CD14-positive monocyte (primary cell): ENCODE measurements at regions not wholly inside any gene's neighbourhood (a gene's known extent, or its start where the extent isn't known, plus 50 kb on each side); places are given as distances from the start of the nearest gene placed in this dataset.

Experiments used
- DNase-seq, 3 donors: peaks; one replicate each; pipeline ENCODE4 v3.0.0-alpha.2; 2011 to 2022
- H2AFZ ChIP-seq: 2 replicates; pipeline ENCODE4 v1.6.0; 2012; ENCODE audit warnings: mild to moderate bottlenecking, low read depth, low read length, inconsistent platforms; ENCODE audit not compliant: insufficient read depth, poor library complexity, severe bottlenecking
- H3K27ac ChIP-seq, 2 donors: 1 replicate in 1 of 2; 2 replicates in 1 of 2; pipeline ENCODE4 v1.5.1; 2012 to 2013; ENCODE audit warnings: low read length in 2 of 2, control low read depth in 1 of 2, inconsistent platforms in 1 of 2, low read depth in 1 of 2, mild to moderate bottlenecking in 1 of 2
- H3K27me3 ChIP-seq, 2 donors: one replicate each; pipeline versions ENCODE4 v1.6.0 to v1.6.1; 2011 to 2013; ENCODE audit warnings: low read length in 2 of 2; ENCODE audit not compliant: control insufficient read depth in 2 of 2, insufficient read depth in 2 of 2
- H3K36me3 ChIP-seq, 2 donors: replicated peaks in 1 of 2; 1 replicate in 1 of 2; 2 replicates in 1 of 2; pipeline versions ENCODE4 v1.5.1 to v1.6.1; 2012 to 2013; ENCODE audit warnings: low read length in 2 of 2, control low read depth in 1 of 2, inconsistent platforms in 1 of 2, mild to moderate bottlenecking in 1 of 2; ENCODE audit not compliant: insufficient read depth in 2 of 2, control insufficient read depth in 1 of 2
- H3K4me1 ChIP-seq, 2 donors: 1 replicate in 1 of 2; 2 replicates in 1 of 2; pipeline versions ENCODE4 v1.5.1 to v1.6.1; 2012 to 2013; ENCODE audit warnings: low read length in 2 of 2, control low read depth in 1 of 2, inconsistent platforms in 1 of 2, mild to moderate bottlenecking in 1 of 2, moderate library complexity in 1 of 2; ENCODE audit not compliant: insufficient read depth in 2 of 2, control insufficient read depth in 1 of 2
- H3K4me2 ChIP-seq: replicated peaks from 2 replicates; pipeline ENCODE3; 2012; ENCODE audit warnings: low read length, moderate library complexity, mild to moderate bottlenecking; ENCODE audit not compliant: poor library complexity, severe bottlenecking; ENCODE audit errors: extremely low read depth
- H3K4me3 ChIP-seq, 3 experiments: fragments of 200-600 bp in 1 of 3; sonication (generic) in 1 of 3; replicated peaks in 1 of 3; 1 replicate in 2 of 3; 2 replicates in 1 of 3; pipeline ENCODE4 v1.5.1; 2011 to 2013; ENCODE audit warnings: low read length in 3 of 3, mild to moderate bottlenecking in 3 of 3, control low read depth in 2 of 3, low read depth in 2 of 3, inconsistent platforms in 1 of 3, moderate library complexity in 1 of 3
- H3K79me2 ChIP-seq: 2 replicates; pipeline ENCODE4 v1.6.0; 2012; ENCODE audit warnings: mild to moderate bottlenecking, control low read depth, inconsistent platforms, low read length, moderate library complexity; ENCODE audit not compliant: insufficient read depth
- H3K9ac ChIP-seq: 2 replicates; pipeline ENCODE4 v1.6.0; 2017; ENCODE audit warnings: low read length, mild to moderate bottlenecking; ENCODE audit not compliant: insufficient read depth, poor library complexity, severe bottlenecking
- H3K9me3 ChIP-seq, 2 donors: replicated peaks in 1 of 2; 1 replicate in 1 of 2; 2 replicates in 1 of 2; pipeline versions ENCODE4 v1.5.1 to v1.6.1; 2012 to 2013; ENCODE audit warnings: low read length in 2 of 2, control low read depth in 1 of 2; ENCODE audit not compliant: control insufficient read depth in 1 of 2, insufficient read depth in 1 of 2
- H4K20me1 ChIP-seq: 2 replicates; pipeline ENCODE4 v1.6.0; 2012; ENCODE audit warnings: mild to moderate bottlenecking, low read length, control low read depth, moderate library complexity; ENCODE audit not compliant: insufficient read depth
- H3K27ac Mint-ChIP-seq, 7 donors: one replicate each; pipeline ENCODE4 v1.8.0; 2020; ENCODE audit warnings: mild to moderate bottlenecking in 7 of 7, mixed read lengths in 7 of 7, moderate library complexity in 6 of 7, inconsistent platforms in 2 of 7
- H3K27me3 Mint-ChIP-seq, 3 donors: one replicate each; pipeline ENCODE4 v1.8.0; 2021 to 2022; ENCODE audit warnings: low read depth in 3 of 3, mild to moderate bottlenecking in 3 of 3, mixed read lengths in 3 of 3, moderate library complexity in 3 of 3, inconsistent platforms in 1 of 3
- H3K36me3 Mint-ChIP-seq, 2 donors: one replicate each; pipeline ENCODE4 v1.8.0; 2020; ENCODE audit warnings: mixed read lengths in 2 of 2, inconsistent platforms in 1 of 2, mild to moderate bottlenecking in 1 of 2
- H3K4me1 Mint-ChIP-seq: one replicate; pipeline ENCODE4 v1.8.0; 2020; ENCODE audit warnings: mild to moderate bottlenecking, mixed read lengths
- H3K4me3 Mint-ChIP-seq, 2 donors: one replicate each; pipeline ENCODE4 v1.8.0; 2020; ENCODE audit warnings: mild to moderate bottlenecking in 2 of 2, mixed read lengths in 2 of 2, moderate library complexity in 1 of 2
- H3K9me3 Mint-ChIP-seq, 7 donors: one replicate each; pipeline ENCODE4 v1.8.0; 2020 to 2022; ENCODE audit warnings: mixed read lengths in 7 of 7, mild to moderate bottlenecking in 6 of 7, moderate library complexity in 6 of 7, inconsistent platforms in 2 of 7
- WGBS: methylation state at CpG from one replicate; pipeline ENCODE4 v1.1.5; 2013; ENCODE audit warnings: missing lambda C conversion rate; ENCODE audit not compliant: insufficient coverage; 5-methylcytosine and 5-hydroxymethylcytosine counted together
- intact Hi-C, 2 donors: fragments of 100-400 bp; cut with micrococcal nuclease; formaldehyde crosslinking; loops; one replicate each; pipeline versions ENCODE4 v1.15.0 to v1.15.1; 2023
- TF ChIP-seq, protein P1 (sequence below): fragments of 200-600 bp; IDR thresholded peaks from one replicate; pipeline ENCODE4 v1.8.0; 2022; ENCODE audit warnings: antibody characterized with exemption, mild to moderate bottlenecking

DNA sequence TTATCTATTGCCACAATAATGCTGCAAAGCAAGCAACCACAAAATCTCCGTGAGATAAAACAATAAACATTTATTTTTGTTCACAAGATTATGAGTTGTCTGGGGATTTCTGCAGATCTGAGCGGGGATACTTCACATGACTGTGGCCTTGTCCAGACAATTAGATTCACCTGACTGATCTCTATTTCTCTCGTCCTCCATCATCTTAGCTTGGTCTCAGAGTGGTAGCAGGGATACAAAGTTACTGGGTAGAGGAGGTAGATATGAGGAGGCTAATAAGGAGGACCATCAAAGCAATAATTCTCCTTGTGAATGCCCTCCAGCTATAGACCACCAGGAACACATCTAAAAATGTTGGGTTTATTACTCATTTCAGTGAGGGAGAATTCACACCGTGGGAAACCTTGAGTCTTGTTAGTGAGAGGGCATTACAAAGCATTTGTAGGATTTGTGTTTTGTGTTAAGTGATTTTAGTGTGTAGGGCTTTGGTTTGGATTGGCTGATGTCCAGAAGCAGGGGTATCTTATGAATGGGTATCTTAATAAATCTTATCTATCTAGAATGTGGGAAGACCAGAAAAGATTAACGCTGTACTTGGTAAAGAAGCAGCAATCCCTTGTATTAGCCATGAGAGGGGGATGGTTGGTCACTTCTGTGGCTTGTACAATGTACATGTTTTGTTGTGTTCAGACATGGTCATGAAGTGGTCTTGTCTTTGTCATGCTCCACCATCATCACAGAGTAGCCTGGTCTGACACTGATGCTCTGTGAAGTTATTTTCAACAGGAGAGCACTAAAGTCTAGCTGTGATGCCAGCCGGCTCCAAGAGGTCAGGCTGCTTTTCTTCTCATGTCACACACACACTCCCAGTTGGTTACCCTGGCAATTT lies 287.6 kb upstream of the STT3B start:
- Mint-ChIP-seq H3K4me3 (no peak overlapping the region), H3K4me1 (peaks cover 18% of the 10 kb centered on the region), H3K27me3 (no peaks in the 10 kb centered on the region), H3K36me3 (no peaks in the 10 kb centered on the region), H3K27ac (peak overlapping the region in 1 of 7 donors; percentile 55), H3K9me3 (no peaks in the 10 kb centered on the region)
- intact Hi-C loops, result no loop called here
- no peak overlapping the region for H3K9ac ChIP-seq
- H3K9me3 ChIP-seq, result no peaks in the 10 kb centered on the region
- H4K20me1 ChIP-seq, result no peaks in the 10 kb centered on the region
- no peak for DNase-seq
- H3K79me2 ChIP-seq, result no peaks in the 10 kb centered on the region
- no peaks in the 10 kb centered on the region for H3K4me1 ChIP-seq
- TF ChIP-seq, protein P1, sequence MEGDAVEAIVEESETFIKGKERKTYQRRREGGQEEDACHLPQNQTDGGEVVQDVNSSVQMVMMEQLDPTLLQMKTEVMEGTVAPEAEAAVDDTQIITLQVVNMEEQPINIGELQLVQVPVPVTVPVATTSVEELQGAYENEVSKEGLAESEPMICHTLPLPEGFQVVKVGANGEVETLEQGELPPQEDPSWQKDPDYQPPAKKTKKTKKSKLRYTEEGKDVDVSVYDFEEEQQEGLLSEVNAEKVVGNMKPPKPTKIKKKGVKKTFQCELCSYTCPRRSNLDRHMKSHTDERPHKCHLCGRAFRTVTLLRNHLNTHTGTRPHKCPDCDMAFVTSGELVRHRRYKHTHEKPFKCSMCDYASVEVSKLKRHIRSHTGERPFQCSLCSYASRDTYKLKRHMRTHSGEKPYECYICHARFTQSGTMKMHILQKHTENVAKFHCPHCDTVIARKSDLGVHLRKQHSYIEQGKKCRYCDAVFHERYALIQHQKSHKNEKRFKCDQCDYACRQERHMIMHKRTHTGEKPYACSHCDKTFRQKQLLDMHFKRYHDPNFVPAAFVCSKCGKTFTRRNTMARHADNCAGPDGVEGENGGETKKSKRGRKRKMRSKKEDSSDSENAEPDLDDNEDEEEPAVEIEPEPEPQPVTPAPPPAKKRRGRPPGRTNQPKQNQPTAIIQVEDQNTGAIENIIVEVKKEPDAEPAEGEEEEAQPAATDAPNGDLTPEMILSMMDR, result no peak
- no peak overlapping the region for H3K4me3 ChIP-seq
- H3K27ac ChIP-seq, result no peak overlapping the region
- H3K4me2 ChIP-seq, result no peak overlapping the region
- no peaks in the 10 kb centered on the region for H3K27me3 ChIP-seq
- no peak overlapping the region for H2AFZ ChIP-seq
- WGBS, result 100% methylated on average over 2 of the region's 6 CpGs
- H3K36me3 ChIP-seq, result no peaks in the 10 kb centered on the region

DNA sequence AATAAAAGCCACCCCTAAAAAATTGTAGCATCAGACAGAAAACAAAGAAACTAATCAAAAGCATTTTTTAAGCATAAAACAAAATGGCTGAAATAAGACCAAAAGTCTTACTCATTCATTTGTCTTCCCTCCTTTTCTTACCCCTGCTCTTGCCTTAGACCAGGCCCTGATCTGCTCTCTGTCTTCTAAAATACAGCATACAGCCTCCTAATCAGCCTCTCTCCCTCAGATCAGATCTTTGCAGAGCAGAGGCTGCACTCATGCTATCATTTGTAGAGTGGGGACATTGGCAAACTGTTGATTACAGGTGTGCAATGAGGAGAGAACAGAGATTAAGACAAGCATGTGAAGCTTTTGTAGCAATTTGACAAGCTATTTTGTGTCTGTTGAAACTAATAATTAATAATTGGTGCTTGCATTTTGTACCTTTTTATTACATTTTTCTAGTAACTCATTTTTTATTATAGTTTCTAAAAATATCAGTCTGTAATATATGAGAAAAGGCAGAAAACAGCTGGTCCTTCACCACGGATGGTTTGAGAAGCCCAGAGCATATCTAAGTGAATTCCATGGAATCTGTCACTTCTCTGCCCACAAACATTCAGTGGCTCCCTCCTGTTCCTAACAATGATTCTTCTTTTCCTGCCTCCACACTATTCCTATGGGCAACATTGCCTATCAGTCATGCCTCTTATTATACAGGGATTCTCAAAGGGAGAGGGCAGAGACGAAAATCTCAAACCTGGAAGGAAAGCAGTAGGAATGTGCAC lies 286.2 kb upstream of the STT3B start:
- peaks cover 0 to 2% of the 10 kb centered on the region in 2 donors for H3K36me3 Mint-ChIP-seq
- H3K4me1 Mint-ChIP-seq, result peaks cover 12% of the 10 kb centered on the region
- no peaks in the 10 kb centered on the region for H3K9me3 Mint-ChIP-seq
- Histone ChIP-seq H3K79me2 (no peaks in the 10 kb centered on the region), H3K27ac (no peak overlapping the region), H3K36me3 (no peaks in the 10 kb centered on the region), H3K4me2 (no peak overlapping the region), H3K27me3 (no peaks in the 10 kb centered on the region), H2AFZ (no peak overlapping the region), H3K9me3 (no peaks in the 10 kb centered on the region), H3K9ac (no peak overlapping the region), H4K20me1 (no peaks in the 10 kb centered on the region), H3K4me3 (no peak overlapping the region), H3K4me1 (peaks cover 0 to 4% of the 10 kb centered on the region in 2 donors)
- DNase-seq, result no peak
- H3K27ac Mint-ChIP-seq, result peak overlapping the region in 1 of 7 donors; percentile 18
- TF ChIP-seq, protein P1, result no peak
- no peaks in the 10 kb centered on the region for H3K27me3 Mint-ChIP-seq
- H3K4me3 Mint-ChIP-seq, result no peak overlapping the region
- intact Hi-C loops, result no loop called here
- WGBS, result no CpG with 5 or more reads among the region's 2 CpGs
